ENCODE measurements at regions not wholly inside any gene's neighbourhood (a gene's known extent, or its start where the extent isn't known, plus 50 kb on each side); places are given as distances from the start of the nearest gene placed in this dataset.

- no peak for DNase-seq
These were observed 166.2 kb upstream of the ADRA1D start for GRCh38 chr20:4415281-4415680.

- no peak for DNase-seq
These were observed 164.4 kb upstream of the ADRA1D start for GRCh38 chr20:4413314-4414049.

- no peak for DNase-seq
These were observed 163.1 kb upstream of the ADRA1D start for GRCh38 chr20:4412216-4412615.

GRCh38 chr20:4411744-4412143 lies 162.7 kb upstream of the ADRA1D start:
- DNase-seq: no peak

GRCh38 chr20:4406627-4407026 lies 157.5 kb upstream of the ADRA1D start:
- DNase-seq: no peak

- no peak for DNase-seq
These were observed 152.5 kb upstream of the ADRA1D start for GRCh38 chr20:4401601-4402000.

DNA sequence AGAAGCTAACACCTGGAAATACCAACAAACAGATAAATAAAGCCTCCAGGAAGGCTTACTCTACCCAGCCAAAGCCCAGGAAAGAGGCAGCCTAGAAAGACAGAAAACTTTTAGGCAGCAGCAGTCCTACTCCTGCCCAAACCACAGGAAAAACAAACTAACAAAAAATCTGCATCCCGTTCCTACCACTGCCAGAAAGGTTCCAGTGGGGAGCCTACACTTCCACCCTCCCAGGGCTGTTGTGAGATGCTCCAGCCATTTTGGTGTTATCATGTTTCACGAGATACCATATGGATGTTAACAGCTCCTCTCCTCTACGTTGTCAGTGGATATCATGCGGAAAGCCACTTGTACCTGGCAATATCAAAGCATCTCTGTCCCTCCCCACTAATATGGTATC lies 135.9 kb upstream of the ADRA1D start:
- no peak for DNase-seq

DNA sequence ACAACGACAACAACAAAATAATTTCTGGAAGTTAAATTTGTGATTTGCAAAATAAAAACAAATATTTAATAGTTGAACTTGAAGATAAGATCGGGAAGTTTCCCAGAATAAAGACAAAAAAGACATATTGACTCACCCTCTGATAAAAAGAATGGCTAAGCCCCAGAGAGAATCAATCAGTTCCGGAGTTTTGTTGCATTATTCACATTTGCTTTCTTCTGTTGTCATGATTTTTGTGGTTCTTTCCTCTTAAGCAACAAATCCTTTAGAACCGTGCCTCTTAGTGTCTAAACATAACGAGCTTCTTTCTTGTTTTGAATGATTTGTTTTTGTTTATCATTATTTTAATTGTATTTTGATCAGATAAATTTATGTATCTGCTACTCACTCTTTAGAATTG lies 134.9 kb upstream of the ADRA1D start:
- DNase-seq: no peak

GRCh38 chr20:4375881-4376280 lies 126.8 kb upstream of the ADRA1D start:
- no peak for DNase-seq

DNA sequence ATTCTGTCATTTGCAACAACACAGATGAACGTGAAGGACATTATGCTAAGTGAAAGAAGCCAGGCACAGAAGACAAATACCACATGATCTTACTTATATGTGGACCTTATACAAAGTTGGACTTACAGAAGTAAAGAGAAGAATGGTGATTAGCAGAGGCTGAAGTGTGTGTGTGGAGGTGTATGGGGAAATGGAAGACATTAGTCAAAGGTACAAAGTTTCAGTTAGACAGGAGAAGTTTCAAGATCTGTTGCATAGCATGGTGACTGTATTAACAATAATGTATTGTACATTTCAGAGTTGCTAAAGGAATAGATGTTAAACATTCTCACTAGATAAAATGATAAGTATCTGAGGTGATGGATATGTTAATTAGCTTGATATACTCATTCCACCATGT lies 124.4 kb upstream of the ADRA1D start:
- DNase-seq: no peak

DNA sequence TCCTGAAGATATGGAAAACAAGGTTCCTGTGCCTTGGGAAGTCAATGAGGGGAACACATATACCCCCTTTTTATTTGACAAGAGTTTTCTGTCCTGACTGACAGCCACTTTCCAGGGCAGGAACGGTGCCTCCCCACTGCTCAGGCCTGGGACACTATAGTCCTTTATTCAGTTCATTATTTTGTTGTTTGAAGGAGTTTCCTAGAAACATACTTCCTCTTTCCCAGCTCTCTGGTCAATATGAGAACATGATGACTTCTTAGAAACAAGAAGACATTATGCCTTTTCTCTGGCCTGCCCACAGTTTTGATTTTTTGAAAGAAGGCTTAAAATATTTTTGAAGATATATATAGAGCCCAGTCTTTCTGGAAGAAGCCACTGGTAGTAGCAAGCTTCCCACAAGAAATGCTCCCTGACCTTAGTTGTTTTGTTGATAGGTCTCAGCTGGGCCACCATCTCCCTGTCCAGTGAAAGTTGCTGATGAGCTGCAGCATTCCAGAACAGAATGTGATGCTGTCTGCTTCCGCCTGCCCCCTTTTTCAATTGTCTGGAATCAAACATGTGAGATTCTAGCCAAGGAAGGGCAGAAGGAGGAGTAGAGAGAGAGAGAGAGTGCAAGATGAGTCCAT lies 122.7 kb upstream of the ADRA1D start:
- DNase-seq: no peak

DNA sequence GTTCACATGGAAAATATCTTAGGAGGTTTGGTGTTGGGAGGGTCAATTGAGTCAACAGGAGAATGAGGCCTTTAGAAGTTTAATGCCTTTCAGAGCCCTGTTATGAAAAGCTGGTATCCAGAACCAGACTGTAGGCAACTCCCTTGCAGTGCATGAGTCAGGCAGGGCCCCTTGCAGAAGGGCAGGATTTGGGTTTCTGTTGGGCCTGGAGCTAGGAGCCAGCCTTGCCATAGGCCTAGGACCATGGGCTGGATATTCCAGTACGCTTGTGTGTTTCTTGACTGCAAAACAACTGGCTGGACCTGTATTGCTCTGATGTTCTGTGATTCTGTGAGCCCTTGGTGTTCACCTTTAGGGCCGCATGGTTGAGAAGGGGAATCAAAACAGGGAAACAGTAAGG lies 121.8 kb upstream of the ADRA1D start:
- no peak for DNase-seq

- no peak for DNase-seq
These were observed 120.7 kb upstream of the ADRA1D start for GRCh38 chr20:4369798-4370124.

DNA sequence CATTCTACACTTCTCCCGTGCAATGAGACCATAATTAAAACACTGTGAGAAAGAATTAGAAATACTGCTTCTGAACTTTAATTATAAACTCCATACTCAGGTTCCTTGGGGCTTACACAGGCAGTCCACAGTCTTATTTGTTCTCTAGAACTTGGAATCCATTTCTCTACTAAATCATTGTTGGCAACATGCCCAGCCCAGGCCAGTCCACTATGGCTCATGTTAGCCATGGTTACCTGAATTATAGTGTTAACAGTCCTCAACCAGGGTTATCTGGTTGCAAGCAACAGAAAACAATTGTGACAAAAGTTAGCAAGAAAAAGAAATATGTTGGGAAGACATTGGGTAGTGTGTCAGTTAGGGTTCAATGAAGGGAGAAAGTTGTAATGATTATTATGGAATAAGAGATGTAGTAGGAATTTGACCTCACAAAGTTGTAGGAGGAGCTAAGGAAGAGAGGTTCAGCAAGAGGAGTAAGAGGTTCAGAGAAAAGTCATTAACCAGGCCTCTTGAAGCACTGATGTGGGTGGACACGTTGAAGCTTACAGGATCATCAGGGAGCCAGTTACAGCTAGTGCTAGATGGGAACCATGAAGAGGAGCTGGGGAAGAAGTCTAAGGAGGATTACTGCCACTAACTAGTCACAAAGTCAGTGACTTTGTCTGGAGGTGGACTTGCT lies 120.2 kb upstream of the ADRA1D start:
- DNase-seq: no peak

DNA sequence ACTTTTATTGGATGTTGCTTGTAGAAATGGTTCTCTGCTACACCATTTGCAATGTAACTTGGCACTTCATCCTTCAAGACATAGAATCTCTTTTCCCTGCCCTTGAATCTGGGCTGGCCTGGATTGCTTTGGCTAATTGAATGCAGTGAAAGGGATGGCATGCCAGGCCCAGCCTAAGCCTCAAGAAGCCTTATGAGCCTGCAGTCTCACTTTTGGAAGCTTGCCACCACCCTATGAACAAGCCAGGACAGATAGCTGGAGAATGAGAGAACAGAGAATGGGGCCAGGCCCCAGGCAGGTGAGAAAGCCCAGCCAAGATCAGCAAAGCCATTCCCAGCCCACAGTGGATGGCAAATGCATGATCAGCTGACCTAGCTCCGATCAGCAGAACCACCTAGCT lies 117.0 kb upstream of the ADRA1D start:
- no peak for DNase-seq

DNA sequence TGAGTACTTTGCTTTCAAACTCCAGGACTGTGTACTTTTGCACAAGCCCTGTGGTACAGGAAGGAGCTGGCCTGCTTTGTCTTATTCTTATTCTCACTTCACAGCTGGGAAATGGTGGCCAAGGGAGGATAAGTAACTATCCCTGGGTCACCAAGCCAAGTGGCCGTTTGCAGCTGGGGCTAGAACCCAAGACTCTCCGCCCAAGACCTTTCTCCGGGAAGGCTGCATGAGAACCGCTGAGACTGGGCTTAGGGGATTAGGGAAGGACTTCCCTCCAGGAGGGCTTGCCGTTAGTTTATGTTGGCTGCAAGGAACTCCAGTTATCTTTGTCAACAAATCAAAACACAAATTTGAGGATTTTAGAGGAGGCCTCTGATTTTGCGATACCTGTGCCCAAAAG lies 109.5 kb upstream of the ADRA1D start:
- DNase-seq: no peak

GRCh38 chr20:4352348-4352747 lies 103.3 kb upstream of the ADRA1D start:
- DNase-seq: no peak

- DNase-seq: no peak
These were observed 101.0 kb upstream of the ADRA1D start for GRCh38 chr20:4350096-4350495.

GRCh38 chr20:4344670-4345069 lies 95.6 kb upstream of the ADRA1D start:
- DNase-seq: no peak

- DNase-seq: no peak
These were observed 93.5 kb upstream of the ADRA1D start for GRCh38 chr20:4342609-4343008.

DNA sequence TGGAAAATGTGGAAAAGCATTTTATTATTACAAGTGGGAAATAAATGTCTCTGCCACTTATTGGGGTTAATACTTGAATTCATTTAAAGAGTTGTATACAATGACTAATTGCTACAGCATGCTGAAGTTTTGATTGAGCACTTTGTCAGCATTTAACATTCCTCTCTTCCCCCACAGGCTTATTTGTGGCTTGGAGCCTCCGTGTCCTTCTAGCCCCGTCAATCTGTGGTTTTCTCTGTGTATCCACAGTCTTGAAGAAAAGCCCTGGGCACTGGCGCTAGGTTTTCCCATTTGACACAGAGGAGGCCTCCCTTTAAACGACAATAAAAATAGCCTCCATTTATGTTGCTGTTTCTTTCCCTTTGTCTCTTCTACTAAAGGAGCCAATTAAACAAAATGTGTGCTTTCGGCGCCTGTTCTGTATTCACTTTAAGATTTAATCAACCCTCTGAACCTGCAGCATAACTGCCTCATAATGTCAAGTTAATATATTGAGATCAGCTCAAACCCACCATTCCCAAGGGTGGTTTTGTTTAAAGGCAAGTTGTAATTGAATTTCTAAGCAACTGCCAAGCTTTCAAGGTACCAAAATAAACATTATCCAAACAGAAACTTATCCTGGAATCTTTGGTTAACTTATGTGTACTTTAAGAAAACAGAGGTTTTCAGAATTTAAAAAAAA lies 92.9 kb upstream of the ADRA1D start:
- DNase-seq: no peak

- no peak for DNase-seq
These were observed 86.6 kb upstream of the ADRA1D start for GRCh38 chr20:4335722-4336121.

GRCh38 chr20:4332121-4332860 lies 83.2 kb upstream of the ADRA1D start:
- no peak for DNase-seq

Data from SHP77 treated with DMSO at 0.1 percent for 48 hours (cell line).